Lung (tissue), 11 donors: ENCODE measurements at regions not wholly inside any gene's neighbourhood (a gene's known extent, or its start where the extent isn't known, plus 50 kb on each side); places are given as distances from the start of the nearest gene placed in this dataset.

Experiments
- ATAC-seq: fragments of 200-7000 bp; cut with Tn5 transposase; one replicate; pipeline ENCODE4 v1.9.1; 2020; ENCODE audit warnings: moderate number of reproducible peaks; ENCODE audit not compliant: insufficient read depth, low FRiP score
- DNase-seq, 3 donors: peaks; one replicate each; pipeline ENCODE4 v3.0.0-alpha.2; 2013 to 2017
- H3K27ac ChIP-seq, 2 donors: one replicate each; pipeline ENCODE4 v1.5.1; 2013; ENCODE audit warnings: mild to moderate bottlenecking in 2 of 2, moderate library complexity in 2 of 2, control low read depth in 1 of 2, inconsistent platforms in 1 of 2, low read depth in 1 of 2, low read length in 1 of 2
- H3K27me3 ChIP-seq, 3 donors: one replicate each; pipeline ENCODE4 v1.5.1; 2013; ENCODE audit warnings: low read length in 2 of 3; ENCODE audit not compliant: control insufficient read depth in 3 of 3, insufficient read depth in 3 of 3
- H3K36me3 ChIP-seq, 4 donors: one replicate each; pipeline ENCODE4 v1.5.1; 2013; ENCODE audit warnings: low read length in 4 of 4, mild to moderate bottlenecking in 1 of 4, moderate library complexity in 1 of 4; ENCODE audit not compliant: control insufficient read depth in 4 of 4, insufficient read depth in 4 of 4
- H3K4me1 ChIP-seq, 5 donors: one replicate each; pipeline ENCODE4 v1.5.1; 2013; ENCODE audit warnings: low read length in 5 of 5, mild to moderate bottlenecking in 2 of 5, moderate library complexity in 1 of 5; ENCODE audit not compliant: control insufficient read depth in 5 of 5, insufficient read depth in 5 of 5
- H3K4me3 ChIP-seq: one replicate; pipeline ENCODE4 v1.5.1; 2013; ENCODE audit warnings: mild to moderate bottlenecking, control low read depth, moderate library complexity
- H3K9ac ChIP-seq, 2 donors: one replicate each; pipeline ENCODE4 v1.5.1; 2013; ENCODE audit warnings: low read length in 2 of 2, control low read depth in 1 of 2; ENCODE audit not compliant: insufficient read depth in 1 of 2
- H3K9me3 ChIP-seq, 4 donors: one replicate each; pipeline ENCODE4 v1.5.1; 2013; ENCODE audit warnings: low read length in 3 of 4, mild to moderate bottlenecking in 1 of 4, moderate library complexity in 1 of 4; ENCODE audit not compliant: control insufficient read depth in 4 of 4, insufficient read depth in 3 of 4
- CTCF ChIP-seq: IDR thresholded peaks from 2 replicates; pipeline ENCODE4 v1.5.1; 2012; ENCODE audit warnings: mild to moderate bottlenecking; ENCODE audit errors: control extremely low read depth, extremely low read depth
- WGBS, 2 donors: extraction: QIAGEN DNeasy Blood & Tissue Kit; methylation state at CpG; one replicate each; pipeline ENCODE4 v1.1.7; 2013; 5-methylcytosine and 5-hydroxymethylcytosine counted together
- donor health status: control.
- donor health status: control.
- donor health status: Bipolar disorder and iron deficiency.
- donor health status: healthy.
- donor health status: DM: yes; HTN: yes; CAD: no.

GRCh38 chr4:14115106-14115505 is 487.6 kb upstream of the BOD1L1 start:
- H3K27me3 ChIP-seq: no peaks in the 10 kb centered on the region
- H3K9me3 ChIP-seq: no peaks in the 10 kb centered on the region
- TF ChIP-seq CTCF: no peak
- WGBS, 2 donors: 83 to 85% methylated on average over 1 of the region's 1 CpG
- H3K27ac ChIP-seq: no peak overlapping the region
- ATAC-seq (no peak), DNase-seq (no peak)
- no peak overlapping the region for H3K9ac ChIP-seq
- H3K4me3 ChIP-seq: no peak overlapping the region
- H3K36me3 ChIP-seq: no peaks in the 10 kb centered on the region
- peaks cover 0 to 4% (median 4%) of the 10 kb centered on the region in 5 donors for H3K4me1 ChIP-seq

GRCh38 chr4:14117575-14118238 is 490.2 kb upstream of the BOD1L1 start:
- no peak for ATAC-seq
- no peak overlapping the region for H3K27ac ChIP-seq
- no peaks in the 10 kb centered on the region for H3K27me3 ChIP-seq
- DNase-seq: no peak
- TF ChIP-seq CTCF: no peak
- H3K9me3 ChIP-seq: peaks cover 0 to 2% (median 0%) of the 10 kb centered on the region in 4 donors
- H3K4me1 ChIP-seq: peaks cover 0 to 4% (median 0%) of the 10 kb centered on the region in 5 donors
- no peak overlapping the region for H3K4me3 ChIP-seq
- no peak overlapping the region for H3K9ac ChIP-seq
- no peaks in the 10 kb centered on the region for H3K36me3 ChIP-seq
- 67 to 83% methylated on average over 3 of the region's 3 CpGs for WGBS, 2 donors

- Histone ChIP-seq H3K4me3 (no peak overlapping the region), H3K9ac (no peak overlapping the region), H3K36me3 (no peaks in the 10 kb centered on the region), H3K9me3 (peaks cover 0 to 2% (median 0%) of the 10 kb centered on the region in 4 donors), H3K4me1 (peaks cover 0 to 4% (median 0%) of the 10 kb centered on the region in 5 donors), H3K27ac (no peak overlapping the region), H3K27me3 (no peaks in the 10 kb centered on the region)
- peak in 2 of 3 donors; percentile 58 to 64 for DNase-seq
- WGBS, 2 donors: 39 to 71% methylated on average over 2 of the region's 2 CpGs
- ATAC-seq: no peak
- no peak for TF ChIP-seq CTCF
Observed at GRCh38 chr4:14124816-14125215, 497.3 kb upstream of the BOD1L1 start.
